PC-9 (cell line): ENCODE measurements at regions not wholly inside any gene's neighbourhood (a gene's known extent, or its start where the extent isn't known, plus 50 kb on each side); places are given as distances from the start of the nearest gene placed in this dataset.

ENCODE experiments used
- BruUV-seq: library from RNA; stranded (reverse); fragments of 400-500 nt; replicated peaks from 2 replicates; lab custom pipeline; 2021; lab: Mats Ljungman, UMichigan
- CTCF ChIA-PET: fragments of 300-600 bp; sonication (Branson Sonifier 250); formaldehyde crosslinking; loops from one replicate; lab custom pipeline; 2022; ENCODE audit warnings: antibody characterized with exemption; lab: Charles Lee
- POLR2A ChIA-PET: fragments of 300-600 bp; sonication (Branson Sonifier 250); formaldehyde crosslinking; loops from one replicate; lab custom pipeline; 2022; ENCODE audit warnings: antibody characterized with exemption; ENCODE audit not compliant: unreplicated experiment; lab: Charles Lee
- DNase-seq, 2 experiments: peaks; one replicate each; pipeline versions ENCODE4 v3.0.0 to v3.0.0-alpha.2; 2015 to 2022; ENCODE audit warnings: mixed read lengths in 1 of 2
- H2AFZ ChIP-seq: fragments of 200-600 bp; sonication (generic); 2 replicates; pipeline ENCODE4 v1.8.1; 2017; ENCODE audit warnings: antibody characterized with exemption
- H3F3A ChIP-seq: fragments of 200-600 bp; sonication (generic); 2 replicates; pipeline ENCODE4 v1.8.1; 2017; ENCODE audit warnings: antibody characterized with exemption, mild to moderate bottlenecking, low read depth; ENCODE audit not compliant: insufficient read depth
- H3K27ac ChIP-seq: fragments of 200-600 bp; sonication (generic); 2 replicates; pipeline ENCODE4 v1.6.1; 2016; ENCODE audit warnings: mixed run types
- H3K27me3 ChIP-seq: fragments of 200-600 bp; sonication (generic); 2 replicates; pipeline ENCODE4 v1.6.1; 2016; ENCODE audit warnings: low read depth, mixed run types; ENCODE audit not compliant: insufficient read depth
- H3K36me3 ChIP-seq: fragments of 200-600 bp; sonication (generic); 2 replicates; pipeline ENCODE4 v1.6.1; 2016; ENCODE audit warnings: low read depth, mixed run types
- H3K4me1 ChIP-seq: fragments of 200-600 bp; sonication (generic); replicated peaks from 2 replicates; pipeline ENCODE4 v1.6.1; 2016; ENCODE audit warnings: mixed run types; ENCODE audit not compliant: insufficient read depth
- H3K4me2 ChIP-seq: fragments of 200-600 bp; sonication (generic); 2 replicates; pipeline ENCODE4 v1.6.1; 2017; ENCODE audit warnings: mixed run types
- H3K4me3 ChIP-seq: fragments of 200-600 bp; sonication (generic); 2 replicates; pipeline ENCODE4 v1.6.1; 2016; ENCODE audit warnings: mixed run types
- H3K79me2 ChIP-seq: fragments of 200-600 bp; sonication (generic); 2 replicates; pipeline ENCODE4 v1.6.1; 2017; ENCODE audit warnings: low read depth, mixed run types
- H3K9me2 ChIP-seq: fragments of 200-600 bp; sonication (generic); 2 replicates; pipeline ENCODE4 v1.8.1; 2017; ENCODE audit warnings: mild to moderate bottlenecking; ENCODE audit not compliant: insufficient read depth
- H3K9me3 ChIP-seq: fragments of 200-600 bp; sonication (generic); 2 replicates; pipeline ENCODE4 v1.8.1; 2016; ENCODE audit warnings: low read depth; ENCODE audit not compliant: insufficient read depth
- H4K20me1 ChIP-seq: fragments of 200-600 bp; sonication (generic); 2 replicates; pipeline ENCODE4 v1.8.1; 2017; ENCODE audit not compliant: insufficient read depth
- CTCF ChIP-seq: fragments of 200-600 bp; sonication (generic); conservative IDR thresholded peaks from 2 replicates; pipeline ENCODE4 v1.6.1; 2017; ENCODE audit warnings: mixed run types, antibody characterized with exemption, mild to moderate bottlenecking, moderate library complexity
- EZH2 ChIP-seq: fragments of 200-600 bp; sonication (generic); IDR thresholded peaks from 2 replicates; pipeline ENCODE4 v1.8.0; 2017; ENCODE audit warnings: antibody characterized with exemption, low read depth
- intact Hi-C: fragments of 100-400 bp; cut with micrococcal nuclease; formaldehyde crosslinking; loops from one replicate; pipeline ENCODE4 v1.10.0; 2022; ENCODE audit not compliant: unreplicated experiment

- CTCF ChIA-PET: no interaction called here
- intact Hi-C loops: no loop called here
- Histone ChIP-seq H2AFZ (no peak overlapping the region), H3K4me2 (no peak overlapping the region), H3K36me3 (no peaks in the 10 kb centered on the region), H3K4me1 (no peaks in the 10 kb centered on the region), H3K9me2 (no peaks in the 10 kb centered on the region), H3K27ac (no peak overlapping the region), H3K79me2 (no peaks in the 10 kb centered on the region), H3K4me3 (no peak overlapping the region), H3K9me3 (no peaks in the 10 kb centered on the region), H3F3A (no peaks in the 10 kb centered on the region), H3K27me3 (no peaks in the 10 kb centered on the region), H4K20me1 (no peaks in the 10 kb centered on the region)
- TF ChIP-seq EZH2 (no peak), CTCF (no peak)
- DNase-seq: no peak
- POLR2A ChIA-PET: no interaction called here
- no TSS peak for BruUV-seq
Measured at GRCh38 chr4:111031596-111031995, 408.7 kb upstream of the PITX2 start.

GRCh38 chr4:111037591-111038360 is 414.9 kb upstream of the PITX2 start:
- Histone ChIP-seq H3F3A (no peaks in the 10 kb centered on the region), H3K9me2 (no peaks in the 10 kb centered on the region), H3K9me3 (no peaks in the 10 kb centered on the region), H3K36me3 (no peaks in the 10 kb centered on the region), H3K79me2 (no peaks in the 10 kb centered on the region), H3K27me3 (no peaks in the 10 kb centered on the region), H3K4me1 (no peaks in the 10 kb centered on the region), H3K4me2 (no peak overlapping the region), H4K20me1 (no peaks in the 10 kb centered on the region), H2AFZ (no peak overlapping the region), H3K27ac (no peak overlapping the region), H3K4me3 (no peak overlapping the region)
- ChIA-PET POLR2A (no interaction called here), CTCF (no interaction called here)
- no peak for DNase-seq
- no TSS peak for BruUV-seq
- intact Hi-C loops: no loop called here
- TF ChIP-seq EZH2 (no peak), CTCF (no peak)

GRCh38 chr4:111040904-111041303 is 418.0 kb upstream of the PITX2 start:
- H4K20me1 ChIP-seq: no peaks in the 10 kb centered on the region
- no peaks in the 10 kb centered on the region for H3K9me2 ChIP-seq
- no peak overlapping the region for H2AFZ ChIP-seq
- no peak for DNase-seq
- H3K4me2 ChIP-seq: no peak overlapping the region
- POLR2A ChIA-PET: no interaction called here
- H3K4me3 ChIP-seq: no peak overlapping the region
- intact Hi-C loops: no loop called here
- no peaks in the 10 kb centered on the region for H3K4me1 ChIP-seq
- no peak overlapping the region for H3K27ac ChIP-seq
- CTCF ChIA-PET: no interaction called here
- no peaks in the 10 kb centered on the region for H3F3A ChIP-seq
- no peaks in the 10 kb centered on the region for H3K27me3 ChIP-seq
- H3K79me2 ChIP-seq: no peaks in the 10 kb centered on the region
- BruUV-seq: no TSS peak
- TF ChIP-seq EZH2 (no peak), CTCF (no peak)
- no peaks in the 10 kb centered on the region for H3K9me3 ChIP-seq
- H3K36me3 ChIP-seq: no peaks in the 10 kb centered on the region
